Left hindlimb (tissue), 1 donor: ENCODE measurements at regions not wholly inside any gene's neighbourhood (a gene's known extent, or its start where the extent isn't known, plus 50 kb on each side); places are given as distances from the start of the nearest gene placed in this dataset.

Experiments
- DNase-seq: peaks from one replicate; pipeline ENCODE4 v3.0.0-alpha.2; 2018

GRCh38 chr6:148068437-148069061 is 274.1 kb upstream of the SASH1 start:
- DNase-seq, result no peak

- no peak for DNase-seq
Observed at GRCh38 chr6:148069256-148069655, 273.4 kb upstream of the SASH1 start.

- no peak for DNase-seq
Observed at GRCh38 chr6:148074291-148074690, 268.3 kb upstream of the SASH1 start.

GRCh38 chr6:148074738-148075137 is 267.9 kb upstream of the SASH1 start:
- DNase-seq, result no peak

- DNase-seq, result no peak
Observed at GRCh38 chr6:148075352-148075751, 267.3 kb upstream of the SASH1 start.

GRCh38 chr6:148076051-148076450 is 266.6 kb upstream of the SASH1 start:
- no peak for DNase-seq

- no peak for DNase-seq
Observed at GRCh38 chr6:148080315-148080714, 262.3 kb upstream of the SASH1 start.

- DNase-seq, result no peak
Observed at GRCh38 chr6:148081076-148081475, 261.6 kb upstream of the SASH1 start.

- DNase-seq, result no peak
Observed at GRCh38 chr6:148082044-148082443, 260.6 kb upstream of the SASH1 start.

- no peak for DNase-seq
Observed at GRCh38 chr6:148082696-148083095, 259.9 kb upstream of the SASH1 start.

GRCh38 chr6:148085631-148086331 is 256.9 kb upstream of the SASH1 start:
- no peak for DNase-seq

GRCh38 chr6:148086386-148086785 is 256.3 kb upstream of the SASH1 start:
- no peak for DNase-seq

- DNase-seq, result no peak
Observed at GRCh38 chr6:148086843-148087242, 255.8 kb upstream of the SASH1 start.

GRCh38 chr6:148087659-148088058 is 255.0 kb upstream of the SASH1 start:
- DNase-seq, result no peak

- DNase-seq, result no peak
Observed at GRCh38 chr6:148090326-148090725, 252.3 kb upstream of the SASH1 start.

- no peak for DNase-seq
Observed at GRCh38 chr6:148091394-148091793, 251.2 kb upstream of the SASH1 start.

GRCh38 chr6:148103436-148103835 is 239.2 kb upstream of the SASH1 start:
- DNase-seq, result no peak

GRCh38 chr6:148104131-148104530 is 238.5 kb upstream of the SASH1 start:
- no peak for DNase-seq

GRCh38 chr6:148105695-148106094 is 236.9 kb upstream of the SASH1 start:
- DNase-seq, result no peak

- no peak for DNase-seq
Observed at GRCh38 chr6:148107911-148108310, 234.7 kb upstream of the SASH1 start.

GRCh38 chr6:148109732-148110131 is 232.9 kb upstream of the SASH1 start:
- DNase-seq, result no peak

- DNase-seq, result no peak
Observed at GRCh38 chr6:148110925-148111324, 231.7 kb upstream of the SASH1 start.

GRCh38 chr6:148112851-148113319 is 229.8 kb upstream of the SASH1 start:
- no peak for DNase-seq

- no peak for DNase-seq
Observed at GRCh38 chr6:148116001-148116400, 226.6 kb upstream of the SASH1 start.

GRCh38 chr6:148118244-148118643 is 224.4 kb upstream of the SASH1 start:
- no peak for DNase-seq
